Cardiac muscle cell (in vitro differentiated cells and primary cell): ENCODE measurements at regions not wholly inside any gene's neighbourhood (a gene's known extent, or its start where the extent isn't known, plus 50 kb on each side); places are given as distances from the start of the nearest gene placed in this dataset.

Experiments
- DNase-seq, 2 donors: peaks; one replicate each; pipeline versions ENCODE4 v3.0.0 to v3.0.0-alpha.2; 2010 to 2017; ENCODE audit warnings: low read depth in 1 of 2, low spot score in 1 of 2
- H3K27ac ChIP-seq: fragments of 200-600 bp; sonication (generic); 2 replicates; pipeline ENCODE4 v1.5.1; 2016
- H3K27me3 ChIP-seq: fragments of 200-600 bp; sonication (generic); 2 replicates; pipeline ENCODE4 v1.6.0; 2016; ENCODE audit warnings: control low read depth
- H3K36me3 ChIP-seq: fragments of 200-600 bp; sonication (generic); 2 replicates; pipeline ENCODE4 v1.5.1; 2016; ENCODE audit warnings: control low read depth
- H3K4me1 ChIP-seq: fragments of 200-600 bp; sonication (generic); 2 replicates; pipeline ENCODE4 v1.8.1; 2017; ENCODE audit warnings: low read depth, mild to moderate bottlenecking, mixed run types
- H3K4me3 ChIP-seq: fragments of 200-600 bp; sonication (generic); 2 replicates; pipeline ENCODE4 v1.5.1; 2016; ENCODE audit warnings: mild to moderate bottlenecking
- H3K9me3 ChIP-seq: fragments of 200-600 bp; sonication (generic); 2 replicates; pipeline ENCODE4 v1.5.1; 2017; ENCODE audit warnings: low read depth, mild to moderate bottlenecking, control low read depth
- CTCF ChIP-seq: IDR thresholded peaks from 2 replicates; pipeline ENCODE4 v1.5.1; 2012; ENCODE audit warnings: low read depth, mild to moderate bottlenecking, low read length

GRCh38 chr9:105864248-105864898, 170.0 kb downstream of the TMEM38B start:
- Histone ChIP-seq H3K36me3 (no peaks in the 10 kb centered on the region), H3K9me3 (no peaks in the 10 kb centered on the region), H3K4me3 (no peak overlapping the region), H3K27ac (peak overlapping the region; percentile 42), H3K27me3 (no peaks in the 10 kb centered on the region), H3K4me1 (peaks cover 10% of the 10 kb centered on the region)
- DNase-seq = peak in 1 of 2 donors; percentile 5
- no peak for TF ChIP-seq CTCF

GRCh38 chr9:105865285-105865684, 170.9 kb downstream of the TMEM38B start:
- Histone ChIP-seq H3K27me3 (no peaks in the 10 kb centered on the region), H3K36me3 (no peaks in the 10 kb centered on the region), H3K27ac (peak overlapping the region; percentile 42), H3K4me1 (peaks cover 10% of the 10 kb centered on the region), H3K9me3 (no peaks in the 10 kb centered on the region), H3K4me3 (no peak overlapping the region)
- no peak for TF ChIP-seq CTCF
- DNase-seq = peak in 1 of 2 donors; percentile 17

- Histone ChIP-seq H3K27me3 (no peaks in the 10 kb centered on the region), H3K9me3 (no peaks in the 10 kb centered on the region), H3K27ac (no peak overlapping the region), H3K4me3 (no peak overlapping the region), H3K4me1 (no peaks in the 10 kb centered on the region), H3K36me3 (no peaks in the 10 kb centered on the region)
- no peak for DNase-seq
- TF ChIP-seq CTCF = no peak
Observed at GRCh38 chr9:105871540-105871939, 177.2 kb downstream of the TMEM38B start.

DNA sequence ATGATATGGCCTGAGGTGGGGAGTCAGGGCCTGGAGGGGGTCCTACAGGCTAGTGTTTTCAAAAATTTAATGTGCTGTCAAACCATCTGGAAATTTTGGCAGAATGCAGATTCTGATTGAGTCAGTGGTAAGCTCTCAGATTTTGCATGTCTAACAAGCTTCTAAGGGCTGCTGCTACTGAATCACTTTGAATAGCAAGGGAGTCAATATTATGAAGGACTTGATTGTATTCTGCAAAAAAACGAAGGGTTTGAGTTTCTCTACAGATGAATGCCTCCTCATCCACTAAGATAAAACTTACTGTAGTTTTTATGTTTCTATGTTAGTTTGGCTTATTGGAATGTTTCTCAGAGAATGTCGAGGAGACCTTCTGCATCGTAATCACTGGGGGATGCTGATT, 179.5 kb downstream of the TMEM38B start:
- Histone ChIP-seq H3K4me3 (no peak overlapping the region), H3K36me3 (no peaks in the 10 kb centered on the region), H3K4me1 (no peaks in the 10 kb centered on the region), H3K27ac (no peak overlapping the region), H3K27me3 (no peaks in the 10 kb centered on the region), H3K9me3 (no peaks in the 10 kb centered on the region)
- TF ChIP-seq CTCF = no peak
- DNase-seq = no peak

GRCh38 chr9:105877721-105878120, 183.4 kb downstream of the TMEM38B start:
- H3K27me3 ChIP-seq = no peaks in the 10 kb centered on the region
- no peaks in the 10 kb centered on the region for H3K36me3 ChIP-seq
- no peak for DNase-seq
- H3K27ac ChIP-seq = no peak overlapping the region
- no peaks in the 10 kb centered on the region for H3K4me1 ChIP-seq
- no peak overlapping the region for H3K4me3 ChIP-seq
- no peak for TF ChIP-seq CTCF
- H3K9me3 ChIP-seq = no peaks in the 10 kb centered on the region
